Activated T-cell treated with anti-CD3 and anti-CD28 coated beads, Interleukin-2, amount 50 U/mL, for 24 hours (primary cell): ENCODE measurements at regions not wholly inside any gene's neighbourhood (a gene's known extent, or its start where the extent isn't known, plus 50 kb on each side); places are given as distances from the start of the nearest gene placed in this dataset.

Experiments used
- DNase-seq: peaks from one replicate; pipeline ENCODE4 v3.0.0-alpha.2; 2020
- H3K27ac Mint-ChIP-seq: 2 replicates; pipeline ENCODE4 v1.8.0; 2020; ENCODE audit warnings: mild to moderate bottlenecking, mixed read lengths
- H3K27me3 Mint-ChIP-seq: 2 replicates; pipeline ENCODE4 v1.8.0; 2020; ENCODE audit warnings: mixed read lengths
- H3K36me3 Mint-ChIP-seq: 2 replicates; pipeline ENCODE4 v1.8.0; 2020; ENCODE audit warnings: low read depth, mixed read lengths
- H3K4me1 Mint-ChIP-seq: 2 replicates; pipeline ENCODE4 v1.8.0; 2020; ENCODE audit warnings: low read depth, mixed read lengths
- H3K4me3 Mint-ChIP-seq: 2 replicates; pipeline ENCODE4 v1.8.0; 2020; ENCODE audit warnings: mild to moderate bottlenecking, moderate library complexity, mixed read lengths
- H3K9me3 Mint-ChIP-seq: 2 replicates; pipeline ENCODE4 v1.8.0; 2020; ENCODE audit warnings: mixed read lengths

GRCh38 chr15:70269991-70270751 lies 172.5 kb upstream of the TLE3 start:
- H3K27me3 Mint-ChIP-seq = peaks cover 56% of the 10 kb centered on the region
- no peaks in the 10 kb centered on the region for H3K36me3 Mint-ChIP-seq
- H3K27ac Mint-ChIP-seq = no peak overlapping the region
- no peak for DNase-seq
- H3K9me3 Mint-ChIP-seq = no peaks in the 10 kb centered on the region
- H3K4me3 Mint-ChIP-seq = no peak overlapping the region
- peaks cover 60% of the 10 kb centered on the region for H3K4me1 Mint-ChIP-seq

- Mint-ChIP-seq H3K4me3 (no peak overlapping the region), H3K36me3 (no peaks in the 10 kb centered on the region), H3K27me3 (peaks cover 57% of the 10 kb centered on the region), H3K9me3 (no peaks in the 10 kb centered on the region), H3K27ac (no peak overlapping the region), H3K4me1 (peaks cover 63% of the 10 kb centered on the region)
- DNase-seq = no peak
Measured at GRCh38 chr15:70269311-70269911, 171.7 kb upstream of the TLE3 start.

GRCh38 chr15:70268698-70269251 lies 171.1 kb upstream of the TLE3 start:
- H3K27ac Mint-ChIP-seq = no peak overlapping the region
- H3K4me1 Mint-ChIP-seq = peaks cover 64% of the 10 kb centered on the region
- DNase-seq = no peak

GRCh38 chr15:70267879-70268278 lies 170.2 kb upstream of the TLE3 start:
- H3K4me1 Mint-ChIP-seq = peaks cover 67% of the 10 kb centered on the region
- DNase-seq = no peak
- no peak overlapping the region for H3K27ac Mint-ChIP-seq
- H3K4me3 Mint-ChIP-seq = no peak overlapping the region
- H3K27me3 Mint-ChIP-seq = peaks cover 57% of the 10 kb centered on the region
- H3K36me3 Mint-ChIP-seq = no peaks in the 10 kb centered on the region
- no peaks in the 10 kb centered on the region for H3K9me3 Mint-ChIP-seq

More at GRCh38 chr15:70268698-70269251, 171.1 kb upstream of the TLE3 start:
- Mint-ChIP-seq H3K36me3 (no peaks in the 10 kb centered on the region), H3K27me3 (peaks cover 57% of the 10 kb centered on the region), H3K9me3 (no peaks in the 10 kb centered on the region), H3K4me3 (no peak overlapping the region)

- no peaks in the 10 kb centered on the region for H3K9me3 Mint-ChIP-seq
- H3K27ac Mint-ChIP-seq = no peak overlapping the region
- no peak for DNase-seq
- H3K4me3 Mint-ChIP-seq = no peak overlapping the region
- peaks cover 57% of the 10 kb centered on the region for H3K27me3 Mint-ChIP-seq
- H3K4me1 Mint-ChIP-seq = peaks cover 68% of the 10 kb centered on the region
- no peaks in the 10 kb centered on the region for H3K36me3 Mint-ChIP-seq
Measured at GRCh38 chr15:70267306-70267705, 169.6 kb upstream of the TLE3 start.

GRCh38 chr15:70266412-70267121 lies 168.8 kb upstream of the TLE3 start:
- no peak for DNase-seq
- Mint-ChIP-seq H3K9me3 (no peaks in the 10 kb centered on the region), H3K36me3 (no peaks in the 10 kb centered on the region), H3K27ac (no peak overlapping the region), H3K27me3 (peaks cover 56% of the 10 kb centered on the region), H3K4me3 (no peak overlapping the region), H3K4me1 (peaks cover 72% of the 10 kb centered on the region)

- Mint-ChIP-seq H3K9me3 (no peaks in the 10 kb centered on the region), H3K27ac (no peak overlapping the region), H3K36me3 (no peaks in the 10 kb centered on the region), H3K4me1 (peaks cover 68% of the 10 kb centered on the region), H3K27me3 (peaks cover 52% of the 10 kb centered on the region), H3K4me3 (no peak overlapping the region)
- no peak for DNase-seq
Measured at GRCh38 chr15:70265986-70266385, 168.3 kb upstream of the TLE3 start.

GRCh38 chr15:70265466-70265978 lies 167.8 kb upstream of the TLE3 start:
- Mint-ChIP-seq H3K27me3 (peaks cover 49% of the 10 kb centered on the region), H3K4me1 (peaks cover 66% of the 10 kb centered on the region), H3K4me3 (no peak overlapping the region), H3K27ac (no peak overlapping the region), H3K9me3 (no peaks in the 10 kb centered on the region), H3K36me3 (no peaks in the 10 kb centered on the region)
- no peak for DNase-seq

- H3K27me3 Mint-ChIP-seq = peaks cover 45% of the 10 kb centered on the region
- DNase-seq = no peak
- peaks cover 67% of the 10 kb centered on the region for H3K4me1 Mint-ChIP-seq
- no peaks in the 10 kb centered on the region for H3K36me3 Mint-ChIP-seq
- no peaks in the 10 kb centered on the region for H3K9me3 Mint-ChIP-seq
- H3K4me3 Mint-ChIP-seq = no peak overlapping the region
- H3K27ac Mint-ChIP-seq = no peak overlapping the region
Measured at GRCh38 chr15:70264738-70265465, 167.2 kb upstream of the TLE3 start.

- H3K27me3 Mint-ChIP-seq = peaks cover 39% of the 10 kb centered on the region
- peaks cover 72% of the 10 kb centered on the region for H3K4me1 Mint-ChIP-seq
- no peaks in the 10 kb centered on the region for H3K36me3 Mint-ChIP-seq
- no peak overlapping the region for H3K27ac Mint-ChIP-seq
- H3K4me3 Mint-ChIP-seq = no peak overlapping the region
- DNase-seq = no peak
- no peaks in the 10 kb centered on the region for H3K9me3 Mint-ChIP-seq
Measured at GRCh38 chr15:70264014-70264582, 166.4 kb upstream of the TLE3 start.

GRCh38 chr15:70262591-70263274 lies 165.0 kb upstream of the TLE3 start:
- Mint-ChIP-seq H3K4me3 (no peak overlapping the region), H3K4me1 (peaks cover 73% of the 10 kb centered on the region), H3K27me3 (peaks cover 28% of the 10 kb centered on the region), H3K36me3 (no peaks in the 10 kb centered on the region), H3K9me3 (no peaks in the 10 kb centered on the region), H3K27ac (no peak overlapping the region)
- no peak for DNase-seq

- peaks cover 24% of the 10 kb centered on the region for H3K27me3 Mint-ChIP-seq
- no peak overlapping the region for H3K27ac Mint-ChIP-seq
- no peaks in the 10 kb centered on the region for H3K36me3 Mint-ChIP-seq
- no peak for DNase-seq
- H3K9me3 Mint-ChIP-seq = no peaks in the 10 kb centered on the region
- peaks cover 74% of the 10 kb centered on the region for H3K4me1 Mint-ChIP-seq
- no peak overlapping the region for H3K4me3 Mint-ChIP-seq
Measured at GRCh38 chr15:70262171-70262570, 164.5 kb upstream of the TLE3 start.

- Mint-ChIP-seq H3K36me3 (no peaks in the 10 kb centered on the region), H3K27ac (no peak overlapping the region), H3K9me3 (no peaks in the 10 kb centered on the region), H3K4me1 (peaks cover 67% of the 10 kb centered on the region), H3K27me3 (peaks cover 17% of the 10 kb centered on the region), H3K4me3 (no peak overlapping the region)
- no peak for DNase-seq
Measured at GRCh38 chr15:70261083-70261482, 163.4 kb upstream of the TLE3 start.
